AG09309 (cell line): ENCODE measurements at regions not wholly inside any gene's neighbourhood (a gene's known extent, or its start where the extent isn't known, plus 50 kb on each side); places are given as distances from the start of the nearest gene placed in this dataset.
"Not testable (repeated sequence)": the region's sequence is repeated elsewhere in the genome, so short reads cannot be mapped to it uniquely, and the experiment has no call there.

Experiments
- DNase-seq: peaks from one replicate; pipeline ENCODE4 v3.0.0-alpha.2; 2010; ENCODE audit warnings: low read depth
- H3K4me3 ChIP-seq: 2 replicates; pipeline ENCODE4 v1.5.1; 2011; ENCODE audit warnings: mild to moderate bottlenecking, low read depth, low read length, moderate library complexity; ENCODE audit not compliant: control insufficient read depth
- CTCF ChIP-seq: IDR thresholded peaks from 2 replicates; pipeline ENCODE4 v1.5.1; 2011; ENCODE audit warnings: mild to moderate bottlenecking, low read depth, low read length, inconsistent platforms; ENCODE audit not compliant: insufficient read depth, control insufficient read depth; ENCODE audit errors: missing control alignments

GRCh38 chr1:245056913-245057312, 97.9 kb upstream of the KIF26B start:
- no peak for TF ChIP-seq CTCF
- no peak overlapping the region for H3K4me3 ChIP-seq
- no peak for DNase-seq

GRCh38 chr1:245056296-245056695, 98.5 kb upstream of the KIF26B start:
- H3K4me3 ChIP-seq, DNase-seq: not testable (repeated sequence)

GRCh38 chr1:245055752-245056151, 99.0 kb upstream of the KIF26B start:
- DNase-seq: no peak
- H3K4me3 ChIP-seq: no peak overlapping the region
- no peak for TF ChIP-seq CTCF

- no peak overlapping the region for H3K4me3 ChIP-seq
- TF ChIP-seq CTCF: no peak
- DNase-seq: no peak
These were observed 100.1 kb upstream of the KIF26B start for GRCh38 chr1:245054507-245055270.

- no peak for TF ChIP-seq CTCF
These were observed 100.7 kb upstream of the KIF26B start for GRCh38 chr1:245054105-245054504.

GRCh38 chr1:245052258-245052657, 102.5 kb upstream of the KIF26B start:
- no peak overlapping the region for H3K4me3 ChIP-seq
- no peak for DNase-seq
- TF ChIP-seq CTCF: no peak

More at GRCh38 chr1:245054105-245054504, 100.7 kb upstream of the KIF26B start:
- no peak overlapping the region for H3K4me3 ChIP-seq
- DNase-seq: no peak

GRCh38 chr1:245051349-245052221, 103.2 kb upstream of the KIF26B start:
- H3K4me3 ChIP-seq: no peak overlapping the region
- no peak for DNase-seq
- TF ChIP-seq CTCF: no peak
